K562 (cell line): ENCODE measurements at regions not wholly inside any gene's neighbourhood (a gene's known extent, or its start where the extent isn't known, plus 50 kb on each side); places are given as distances from the start of the nearest gene placed in this dataset.

Experiments
- ATAC-seq: fragments of 200-7000 bp; cut with Tn5 transposase; 3 replicates; pipeline ENCODE4 v1.9.1; 2020; ENCODE audit warnings: moderate library complexity
- BruUV-seq: library from RNA; stranded (reverse); fragments of 400-500 nt; replicated peaks from 2 replicates; lab custom pipeline; 2021; lab: Mats Ljungman, UMichigan
- CTCF ChIA-PET: fragments of 300-600 bp; formaldehyde crosslinking; extraction: SDS; loops from one replicate; lab custom pipeline; 2021; ENCODE audit warnings: low intra/inter-chr PET ratio; lab: Yijun Ruan, JAX
- POLR2A ChIA-PET: fragments of 300-600, 350-650 bp; sonication (Branson Sonifier 250); formaldehyde crosslinking; extraction: SDS; loops from one replicate; lab custom pipeline; 2021; ENCODE audit warnings: antibody characterized with exemption, inconsistent platforms; lab: Yijun Ruan, JAX
- DNase-seq, 4 experiments: peaks; one replicate each; pipeline versions ENCODE4 v3.0.0 to v3.0.0-alpha.2; 2011 to 2018; ENCODE audit warnings: low spot score in 3 of 4, mixed read lengths in 3 of 4; ENCODE audit errors: extremely low read depth in 1 of 4
- FAIRE-seq: peaks from 2 replicates; lab custom pipeline; 2011; peaks lifted over from hg19 to GRCh38; lab: Jason Lieb, UNC
- H2AFZ ChIP-seq: 2 replicates; pipeline ENCODE4 v1.6.0; 2011; ENCODE audit warnings: low read depth, low read length, control low read depth, inconsistent platforms
- H3K27ac ChIP-seq: fragments of 200-600 bp; 3 replicates; pipeline ENCODE4 v1.8.0; 2011; ENCODE audit warnings: low read depth, mild to moderate bottlenecking, control low read depth, inconsistent platforms, low read length, moderate library complexity, mixed read lengths; ENCODE audit errors: extremely low read depth
- H3K27me3 ChIP-seq, 2 experiments: fragments of 300-600 bp in 1 of 2; 2 replicates in 1 of 2; 3 replicates in 1 of 2; pipeline versions ENCODE4 v1.6.0 to v1.8.0; 2011; ENCODE audit warnings: inconsistent platforms in 2 of 2, low read length in 2 of 2, mild to moderate bottlenecking in 1 of 2, mixed read lengths in 1 of 2, moderate library complexity in 1 of 2; ENCODE audit not compliant: control insufficient read depth in 2 of 2, insufficient read depth in 2 of 2
- H3K36me3 ChIP-seq: fragments of 300-600 bp; 3 replicates; pipeline ENCODE4 v1.8.0; 2011; ENCODE audit warnings: mild to moderate bottlenecking, low read length, inconsistent platforms; ENCODE audit not compliant: control insufficient read depth, insufficient read depth
- H3K4me1 ChIP-seq, 2 experiments: fragments of 200-600 bp in 1 of 2; replicated peaks in 1 of 2; 2 replicates in 1 of 2; 3 replicates in 1 of 2; pipeline versions ENCODE4 v1.5.1 to v1.8.0; 2011; ENCODE audit warnings: inconsistent platforms in 2 of 2, low read length in 2 of 2, mild to moderate bottlenecking in 1 of 2, mixed read lengths in 1 of 2, moderate library complexity in 1 of 2; ENCODE audit not compliant: control insufficient read depth in 2 of 2, insufficient read depth in 2 of 2
- H3K4me2 ChIP-seq: 2 replicates; pipeline ENCODE4 v1.6.1; 2011; ENCODE audit warnings: low read length, control low read depth, inconsistent platforms, mixed read lengths; ENCODE audit not compliant: insufficient read depth
- H3K4me3 ChIP-seq: fragments of 200-600 bp; sonication (generic), shearing (Covaris generic); 2 replicates; pipeline ENCODE4 v1.5.1; 2016; ENCODE audit warnings: control low read depth, inconsistent platforms
- H3K79me2 ChIP-seq: fragments of 200-600 bp; 3 replicates; pipeline ENCODE4 v1.8.0; 2011; ENCODE audit warnings: low read length, inconsistent platforms; ENCODE audit not compliant: control insufficient read depth, insufficient read depth
- H3K9ac ChIP-seq, 2 experiments: 2 replicates each; pipeline versions ENCODE4 v1.6.0 to v1.6.1; 2011; ENCODE audit warnings: low read depth in 2 of 2, low read length in 2 of 2, control low read depth in 1 of 2, inconsistent platforms in 1 of 2, mild to moderate bottlenecking in 1 of 2, mixed read lengths in 1 of 2; ENCODE audit not compliant: insufficient read depth in 1 of 2
- H3K9me1 ChIP-seq: one replicate; pipeline ENCODE4 v1.6.0; 2011; ENCODE audit warnings: inconsistent platforms, mild to moderate bottlenecking, low read length, moderate library complexity; ENCODE audit not compliant: control insufficient read depth, insufficient read depth
- H3K9me3 ChIP-seq: replicated peaks from 2 replicates; pipeline ENCODE4 v1.5.1; 2011; ENCODE audit warnings: low read depth, low read length, inconsistent platforms; ENCODE audit not compliant: control insufficient read depth, insufficient read depth
- H4K20me1 ChIP-seq: replicated peaks from 2 replicates; pipeline ENCODE4 v1.6.1; 2011; ENCODE audit warnings: low read length, inconsistent platforms, mixed read lengths; ENCODE audit not compliant: control insufficient read depth, insufficient read depth
- MCM7 ChIP-seq, 2 experiments: fragments of 450-650 bp; IDR thresholded peaks; 2 replicates each; pipeline ENCODE4 v1.6.1; 2016 to 2018
- MEIS2 ChIP-seq: fragments of 450-650 bp; IDR thresholded peaks from 2 replicates; pipeline ENCODE4 v1.6.1; 2014; ENCODE audit warnings: mild to moderate bottlenecking; ENCODE audit not compliant: partially characterized antibody
- SREBF1 ChIP-seq: fragments of 150-350 bp; IDR thresholded peaks from 2 replicates; pipeline ENCODE4 v1.6.1; 2014; ENCODE audit warnings: antibody characterized with exemption, low read depth, low read length, borderline replicate concordance
- ZNF232 ChIP-seq: sonication (generic); formaldehyde crosslinking; IDR thresholded peaks from 2 replicates; pipeline ENCODE4 v1.8.0; 2022; ENCODE audit warnings: mild to moderate bottlenecking, missing genetic modification reagents
- ZNF253 ChIP-seq: fragments of 250-450 bp; sonication (Bioruptor Pico); conservative IDR thresholded peaks from 2 replicates; pipeline ENCODE4 v1.6.1; 2021; ENCODE audit warnings: mild to moderate bottlenecking
- WGBS: fragments of 100-300 bp; shearing (Covaris generic); methylation state at CpG from one replicate; pipeline ENCODE4 v1.1.6; 2016; ENCODE audit warnings: low coverage, mixed read lengths; ENCODE audit not compliant: insufficient coverage; ENCODE audit errors: missing lambda C conversion rate; 5-methylcytosine and 5-hydroxymethylcytosine counted together
- in situ Hi-C: fragments of 300-500 bp; cut with MboI; formaldehyde crosslinking; loops from 4 replicates; pipeline ENCODE4 v1.15.0; 2018; ENCODE audit warnings: inconsistent platforms, mixed read lengths
- intact Hi-C: fragments of 100-400 bp; cut with micrococcal nuclease; formaldehyde crosslinking; loops from 2 replicates; pipeline ENCODE4 v1.14.2; 2022

DNA sequence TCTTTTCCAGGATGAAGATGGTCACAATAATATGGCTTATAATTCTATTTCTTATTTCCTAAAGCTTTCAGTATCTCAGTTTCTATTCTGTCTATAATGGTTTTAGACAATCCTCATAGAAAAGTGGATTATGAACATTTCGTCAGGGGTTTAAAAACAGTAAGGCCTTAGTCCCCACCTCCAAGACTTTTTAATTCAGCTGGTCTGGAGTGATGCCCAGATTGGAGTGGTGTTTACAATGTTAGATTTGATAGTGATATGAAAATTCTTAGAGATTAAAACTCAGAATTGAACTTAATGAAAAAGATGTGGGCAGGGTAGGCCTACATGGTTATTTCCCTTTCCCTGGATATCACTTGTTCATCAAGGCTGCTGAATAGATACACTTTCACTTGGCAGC, 1238.3 kb downstream of the SORCS3 start:
- Histone ChIP-seq H3K79me2 (no peaks in the 10 kb centered on the region), H3K4me2 (no peak overlapping the region), H4K20me1 (no peaks in the 10 kb centered on the region), H2AFZ (no peak overlapping the region), H3K27ac (no peak overlapping the region), H3K9me3 (no peaks in the 10 kb centered on the region), H3K4me3 (no peak overlapping the region), H3K27me3 (no peaks in the 10 kb centered on the region), H3K9ac (no peak overlapping the region), H3K9me1 (no peaks in the 10 kb centered on the region), H3K4me1 (no peaks in the 10 kb centered on the region), H3K36me3 (no peaks in the 10 kb centered on the region)
- FAIRE-seq (no peak), ATAC-seq (no peak), DNase-seq (no peak)
- TF ChIP-seq ZNF253: no peak
- no peak for TF ChIP-seq SREBF1
- no peak for TF ChIP-seq ZNF232 (CRISPR knock-in tag)
- 0% methylated on average over 1 of the region's 1 CpG for WGBS
- ChIA-PET POLR2A (no interaction called here), CTCF (no interaction called here)
- in situ Hi-C loops (no loop called here), intact Hi-C loops (no loop called here)
- BruUV-seq: no TSS peak

DNA sequence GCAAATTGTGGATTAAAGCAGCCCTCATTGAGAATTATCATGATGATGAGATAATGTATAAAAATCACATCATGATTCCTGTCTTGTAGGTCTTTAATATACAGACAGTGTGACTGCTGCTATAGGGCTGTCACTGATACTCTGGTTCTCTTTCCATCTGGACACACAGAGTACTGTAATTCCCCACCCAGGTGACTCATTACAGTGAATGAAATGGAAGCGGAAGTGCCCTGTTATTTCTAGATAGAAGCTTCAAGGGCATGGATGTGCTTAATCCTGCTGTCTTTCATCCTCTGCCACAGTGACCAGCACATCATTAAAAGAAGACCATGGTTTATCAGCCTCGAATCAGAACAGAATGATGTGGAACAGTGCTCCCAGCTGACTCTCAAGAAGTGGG, 1234.0 kb downstream of the SORCS3 start:
- Histone ChIP-seq H3K36me3 (no peaks in the 10 kb centered on the region), H3K27ac (no peak overlapping the region), H3K4me3 (no peak overlapping the region), H3K27me3 (no peaks in the 10 kb centered on the region), H3K9me1 (no peaks in the 10 kb centered on the region), H4K20me1 (no peaks in the 10 kb centered on the region), H3K9ac (no peak overlapping the region), H3K4me2 (no peak overlapping the region), H2AFZ (no peak overlapping the region), H3K4me1 (no peaks in the 10 kb centered on the region), H3K9me3 (no peaks in the 10 kb centered on the region), H3K79me2 (no peaks in the 10 kb centered on the region)
- BruUV-seq: no TSS peak
- DNase-seq (no peak), ATAC-seq (no peak), FAIRE-seq (no peak)
- ChIA-PET POLR2A (no interaction called here), CTCF (no interaction called here)
- intact Hi-C loops (no loop called here), in situ Hi-C loops (no loop called here)
- WGBS: 0% methylated on average over 2 of the region's 2 CpGs
- TF ChIP-seq MEIS2 (no peak), MCM7 (IDR thresholded peaks at IDR 0.05) (no peak)
